Ureter (tissue), 1 donor: ENCODE measurements at regions not wholly inside any gene's neighbourhood (a gene's known extent, or its start where the extent isn't known, plus 50 kb on each side); places are given as distances from the start of the nearest gene placed in this dataset.

ENCODE experiments used
- DNase-seq: peaks from one replicate; pipeline ENCODE4 v3.0.0-alpha.2; 2020; ENCODE audit warnings: low spot score
- donor health status: DM: yes; HTN: yes; CAD: no.

GRCh38 chr2:8278709-8279354 lies 403.0 kb upstream of the ID2 start:
- DNase-seq = no peak

GRCh38 chr2:8279506-8279905 lies 402.4 kb upstream of the ID2 start:
- no peak for DNase-seq

- no peak for DNase-seq
Observed at GRCh38 chr2:8281234-8281633, 400.6 kb upstream of the ID2 start.

- no peak for DNase-seq
Observed at GRCh38 chr2:8281950-8282857, 399.7 kb upstream of the ID2 start.

GRCh38 chr2:8282858-8283252 lies 399.0 kb upstream of the ID2 start:
- DNase-seq = no peak

- DNase-seq = no peak
Observed at GRCh38 chr2:8285081-8285480, 396.8 kb upstream of the ID2 start.

GRCh38 chr2:8285898-8286297 lies 396.0 kb upstream of the ID2 start:
- DNase-seq = no peak

- no peak for DNase-seq
Observed at GRCh38 chr2:8288206-8288605, 393.6 kb upstream of the ID2 start.

GRCh38 chr2:8289111-8289510 lies 392.7 kb upstream of the ID2 start:
- DNase-seq = no peak

GRCh38 chr2:8290771-8291352 lies 391.0 kb upstream of the ID2 start:
- no peak for DNase-seq

- DNase-seq = no peak
Observed at GRCh38 chr2:8296306-8296705, 385.6 kb upstream of the ID2 start.

- DNase-seq = no peak
Observed at GRCh38 chr2:8297376-8298231, 384.3 kb upstream of the ID2 start.

GRCh38 chr2:8298783-8299182 lies 383.1 kb upstream of the ID2 start:
- DNase-seq = no peak

GRCh38 chr2:8300216-8300615 lies 381.6 kb upstream of the ID2 start:
- no peak for DNase-seq

GRCh38 chr2:8300905-8301304 lies 381.0 kb upstream of the ID2 start:
- no peak for DNase-seq

- peak; percentile 67 for DNase-seq
Observed at GRCh38 chr2:8303322-8303832, 378.5 kb upstream of the ID2 start.

GRCh38 chr2:8304821-8305766 lies 376.8 kb upstream of the ID2 start:
- peak; percentile 28 for DNase-seq

- DNase-seq = no peak
Observed at GRCh38 chr2:8306530-8307351, 375.1 kb upstream of the ID2 start.

- peak; percentile 17 for DNase-seq
Observed at GRCh38 chr2:8307606-8308180, 374.2 kb upstream of the ID2 start.
